HepG2 (cell line): ENCODE measurements at regions not wholly inside any gene's neighbourhood (a gene's known extent, or its start where the extent isn't known, plus 50 kb on each side); places are given as distances from the start of the nearest gene placed in this dataset.

ENCODE experiments used
- ATAC-seq: fragments of 200-7000 bp; cut with Tn5 transposase; 3 replicates; pipeline ENCODE4 v1.9.1; 2020; ENCODE audit warnings: mild to moderate bottlenecking, moderate library complexity
- BruUV-seq: library from RNA; stranded (reverse); fragments of 400-500 nt; replicated peaks from 2 replicates; lab custom pipeline; 2021; lab: Mats Ljungman, UMichigan
- CTCF ChIA-PET: fragments of 300-600 bp; formaldehyde crosslinking; extraction: SDS; loops from one replicate; lab custom pipeline; 2021; ENCODE audit warnings: low total read pairs, inconsistent platforms, low intra/inter-chr PET ratio; lab: Yijun Ruan, JAX
- POLR2A ChIA-PET: fragments of 350-600 bp; sonication (Branson Sonifier 250); formaldehyde crosslinking; loops from one replicate; lab custom pipeline; 2020; ENCODE audit warnings: antibody characterized with exemption, inconsistent platforms; lab: Yijun Ruan, JAX
- DNase-seq: peaks from one replicate; pipeline ENCODE4 v3.0.0-alpha.2; 2015; ENCODE audit warnings: low spot score
- FAIRE-seq: peaks from 3 replicates; lab custom pipeline; 2011; peaks lifted over from hg19 to GRCh38; lab: Jason Lieb, UNC
- H2AFZ ChIP-seq: one replicate; pipeline ENCODE4 v1.6.1; 2011; ENCODE audit warnings: low read length, inconsistent platforms
- H3K27ac ChIP-seq: fragments of 300-600 bp; 3 replicates; pipeline ENCODE4 v1.8.0; 2011; ENCODE audit warnings: mixed run types, mild to moderate bottlenecking, mixed read lengths, low read length, inconsistent platforms; ENCODE audit not compliant: insufficient read depth; ENCODE audit errors: extremely low read length
- H3K27me3 ChIP-seq, 2 experiments: fragments of 200-600 bp in 1 of 2; 2 replicates in 1 of 2; 3 replicates in 1 of 2; pipeline versions ENCODE4 v1.6.0 to v1.8.0; 2011; ENCODE audit warnings: low read length in 2 of 2, mild to moderate bottlenecking in 2 of 2, moderate library complexity in 2 of 2, inconsistent platforms in 1 of 2; ENCODE audit not compliant: insufficient read depth in 2 of 2, control insufficient read depth in 1 of 2
- H3K36me3 ChIP-seq, 2 experiments: fragments of 200-600 bp in 1 of 2; replicated peaks in 1 of 2; 2 replicates in 1 of 2; 3 replicates in 1 of 2; pipeline versions ENCODE4 v1.5.1 to v1.8.0; 2011; ENCODE audit warnings: low read length in 2 of 2, inconsistent platforms in 1 of 2; ENCODE audit not compliant: insufficient read depth in 2 of 2, control insufficient read depth in 1 of 2
- H3K4me1 ChIP-seq: 2 replicates; pipeline ENCODE4 v1.5.1; 2012; ENCODE audit warnings: low read length, inconsistent platforms; ENCODE audit not compliant: insufficient read depth
- H3K4me2 ChIP-seq: 2 replicates; pipeline ENCODE4 v1.6.0; 2011; ENCODE audit warnings: low read depth, low read length, inconsistent platforms
- H3K4me3 ChIP-seq, 3 experiments: fragments of 200-600 bp in 1 of 3; sonication (generic), shearing (Covaris generic) in 1 of 3; replicated peaks in 1 of 3; 2 replicates each; pipeline ENCODE4 v1.5.1; 2011 to 2016; ENCODE audit warnings: low read length in 3 of 3, inconsistent platforms in 2 of 3, low read depth in 2 of 3, mild to moderate bottlenecking in 2 of 3, control low read depth in 1 of 3, mixed read lengths in 1 of 3; ENCODE audit not compliant: insufficient read depth in 1 of 3
- H3K79me2 ChIP-seq: one replicate; pipeline ENCODE4 v1.6.1; 2011; ENCODE audit warnings: low read length, inconsistent platforms; ENCODE audit not compliant: insufficient read depth
- H3K9ac ChIP-seq: 2 replicates; pipeline ENCODE4 v1.6.0; 2011; ENCODE audit warnings: mild to moderate bottlenecking, low read depth, low read length, inconsistent platforms; ENCODE audit not compliant: insufficient read depth
- H3K9me3 ChIP-seq: 2 replicates; pipeline ENCODE4 v1.5.1; 2012; ENCODE audit warnings: mild to moderate bottlenecking, low read length
- H4K20me1 ChIP-seq: 2 replicates; pipeline ENCODE4 v1.6.0; 2011; ENCODE audit warnings: inconsistent platforms, mild to moderate bottlenecking, low read length, moderate library complexity; ENCODE audit not compliant: insufficient read depth
- ARID2 ChIP-seq: sonication (generic); formaldehyde crosslinking; IDR thresholded peaks from 2 replicates; pipeline ENCODE4 v1.8.1; 2022; ENCODE audit warnings: mild to moderate bottlenecking, missing genetic modification reagents, borderline replicate concordance
- KLF9 ChIP-seq: IDR thresholded peaks from 2 replicates; pipeline ENCODE4 v1.6.1; 2016; ENCODE audit warnings: low read depth
- MZF1 ChIP-seq: sonication (generic); formaldehyde crosslinking; IDR thresholded peaks from 2 replicates; pipeline ENCODE4 v1.8.1; 2023; ENCODE audit warnings: mild to moderate bottlenecking, missing genetic modification reagents, borderline replicate concordance
- PCBP1 ChIP-seq: fragments of 200-400 bp; formaldehyde crosslinking; IDR thresholded peaks from 2 replicates; pipeline ENCODE4 v1.6.1; 2017; ENCODE audit warnings: mild to moderate bottlenecking, low read depth, low read length, borderline replicate concordance
- RFXAP ChIP-seq: sonication (generic); formaldehyde crosslinking; IDR thresholded peaks from 2 replicates; pipeline ENCODE4 v1.4.0; 2020; ENCODE audit warnings: missing genetic modification reagents, borderline replicate concordance
- ZEB1 ChIP-seq: IDR thresholded peaks from 2 replicates; pipeline ENCODE4 v1.6.1; 2012; ENCODE audit warnings: mild to moderate bottlenecking, low read depth, inconsistent platforms; ENCODE audit not compliant: insufficient replicate concordance
- ZNF230 ChIP-seq: sonication (generic); formaldehyde crosslinking; IDR thresholded peaks from 2 replicates; pipeline ENCODE4 v1.4.0; 2020; ENCODE audit warnings: mild to moderate bottlenecking, missing genetic modification reagents
- WGBS: methylation state at CpG from one replicate; pipeline ENCODE4 v1.1.6; 2017; ENCODE audit warnings: low lambda C conversion rate; 5-methylcytosine and 5-hydroxymethylcytosine counted together
- in situ Hi-C: cut with HindIII; loops from 2 replicates; pipeline ENCODE4 v1.10.0; 2017; ENCODE audit warnings: low pct_unique_long_range_greater_than_20kb; ENCODE audit not compliant: extremely low pct_ligation_motif_present
- intact Hi-C: fragments of 100-400 bp; cut with micrococcal nuclease; formaldehyde crosslinking; loops from one replicate; pipeline ENCODE4 v1.10.0; 2022; ENCODE audit not compliant: unreplicated experiment
- TF ChIP-seq, protein P1 (sequence below): sonication (generic); formaldehyde crosslinking; IDR thresholded peaks from 2 replicates; pipeline ENCODE4 v1.8.0; 2022; ENCODE audit warnings: mild to moderate bottlenecking, missing genetic modification reagents, moderate library complexity
- TF ChIP-seq, protein P2 (sequence below): sonication (generic); formaldehyde crosslinking; IDR thresholded peaks from 2 replicates; pipeline ENCODE4 v1.8.0; 2022; ENCODE audit warnings: mild to moderate bottlenecking, missing genetic modification reagents, moderate library complexity
- TF ChIP-seq, protein P3 (sequence below): sonication (generic); formaldehyde crosslinking; IDR thresholded peaks from 2 replicates; pipeline ENCODE4 v1.4.0; 2020; ENCODE audit warnings: missing genetic modification reagents
- TF ChIP-seq, protein P4 (sequence below): IDR thresholded peaks from 2 replicates; pipeline ENCODE4 v1.6.1; 2018; ENCODE audit warnings: missing genetic modification reagents

DNA sequence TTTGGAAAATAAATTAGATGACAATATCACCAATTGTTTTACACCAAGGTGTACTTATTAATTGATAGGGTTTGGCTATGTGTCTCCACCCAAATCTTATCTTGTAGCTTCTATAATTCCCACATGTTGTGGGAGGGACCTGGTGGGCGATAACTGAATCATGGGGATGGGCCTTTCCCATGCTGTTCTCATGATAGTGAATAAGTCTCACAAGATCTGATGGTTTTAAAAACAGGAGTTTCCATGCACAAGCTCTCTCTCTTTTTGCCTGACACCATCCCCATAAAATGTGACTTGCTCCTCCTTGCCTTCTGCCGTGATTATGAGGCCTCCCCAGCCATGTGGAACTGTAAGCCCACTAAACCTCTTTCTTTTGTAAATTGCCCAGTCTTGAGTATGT is 131.0 kb upstream of the LMO4 start (continued):
- TF ChIP-seq ZEB1 (no peak), ZNF230 (no peak), MZF1 (CRISPR knock-in tag) (no peak), KLF9 (CRISPR knock-in tag) (no peak), ARID2 (CRISPR knock-in tag) (no peak), RFXAP (CRISPR knock-in tag) (no peak)
- TF ChIP-seq, protein P1, sequence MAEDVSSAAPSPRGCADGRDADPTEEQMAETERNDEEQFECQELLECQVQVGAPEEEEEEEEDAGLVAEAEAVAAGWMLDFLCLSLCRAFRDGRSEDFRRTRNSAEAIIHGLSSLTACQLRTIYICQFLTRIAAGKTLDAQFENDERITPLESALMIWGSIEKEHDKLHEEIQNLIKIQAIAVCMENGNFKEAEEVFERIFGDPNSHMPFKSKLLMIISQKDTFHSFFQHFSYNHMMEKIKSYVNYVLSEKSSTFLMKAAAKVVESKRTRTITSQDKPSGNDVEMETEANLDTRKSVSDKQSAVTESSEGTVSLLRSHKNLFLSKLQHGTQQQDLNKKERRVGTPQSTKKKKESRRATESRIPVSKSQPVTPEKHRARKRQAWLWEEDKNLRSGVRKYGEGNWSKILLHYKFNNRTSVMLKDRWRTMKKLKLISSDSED (CRISPR knock-in tag) = no peak

DNA sequence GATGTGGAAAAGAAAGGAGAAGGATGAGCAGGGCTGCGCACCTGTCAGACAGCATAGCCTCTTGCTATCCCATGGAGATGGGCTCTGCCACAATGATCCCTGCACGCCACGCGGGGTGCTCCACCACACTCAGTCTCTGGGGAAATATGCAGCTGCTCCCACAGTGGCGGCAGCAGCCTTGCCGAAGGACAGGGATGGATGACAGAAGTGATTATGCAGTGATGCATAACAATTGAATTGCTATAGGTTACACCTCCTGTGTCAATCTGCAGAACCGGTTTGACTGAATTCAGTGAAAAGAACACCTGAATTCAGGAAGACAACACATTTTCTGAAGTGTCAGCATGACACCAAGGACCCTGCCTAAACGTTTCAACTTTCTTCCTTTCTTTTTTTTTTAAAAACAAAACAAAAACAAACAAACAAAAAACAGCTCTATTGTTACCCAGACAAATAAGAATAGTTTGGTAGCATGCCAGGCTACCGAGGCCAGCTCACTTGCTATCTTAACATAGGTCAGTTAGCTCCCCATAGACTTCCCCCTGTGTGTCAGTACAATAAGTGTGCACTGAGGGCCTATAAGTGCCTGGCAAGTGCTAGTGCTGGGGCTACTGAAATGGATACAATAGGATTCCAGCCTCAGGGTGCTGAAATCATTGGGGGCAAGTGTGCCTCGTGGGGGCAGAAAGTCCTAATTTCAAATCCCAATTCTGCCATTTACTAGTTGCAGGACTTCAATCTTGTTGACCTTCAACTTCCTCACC is 127.6 kb upstream of the LMO4 start:
- Histone ChIP-seq H3K4me3 (no peak overlapping the region), H2AFZ (no peak overlapping the region), H3K4me2 (no peak overlapping the region), H3K9ac (no peak overlapping the region), H3K27me3 (peaks cover 0 to 6% of the 10 kb centered on the region in 2 experiments; a peak in 1 of 5 replicates), H3K36me3 (no peaks in the 10 kb centered on the region), H4K20me1 (no peaks in the 10 kb centered on the region), H3K4me1 (no peaks in the 10 kb centered on the region), H3K27ac (no peak overlapping the region), H3K79me2 (no peaks in the 10 kb centered on the region), H3K9me3 (no peaks in the 10 kb centered on the region)
- FAIRE-seq (no peak), DNase-seq (no peak), ATAC-seq (no peak)
- BruUV-seq = no TSS peak
- POLR2A ChIA-PET = no interaction called here
- WGBS = 44% methylated on average over 8 of the region's 10 CpGs
- TF ChIP-seq, protein P2, sequence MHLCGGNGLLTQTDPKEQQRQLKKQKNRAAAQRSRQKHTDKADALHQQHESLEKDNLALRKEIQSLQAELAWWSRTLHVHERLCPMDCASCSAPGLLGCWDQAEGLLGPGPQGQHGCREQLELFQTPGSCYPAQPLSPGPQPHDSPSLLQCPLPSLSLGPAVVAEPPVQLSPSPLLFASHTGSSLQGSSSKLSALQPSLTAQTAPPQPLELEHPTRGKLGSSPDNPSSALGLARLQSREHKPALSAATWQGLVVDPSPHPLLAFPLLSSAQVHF = no peak
- TF ChIP-seq PCBP1 = no peak
- TF ChIP-seq, protein P3, sequence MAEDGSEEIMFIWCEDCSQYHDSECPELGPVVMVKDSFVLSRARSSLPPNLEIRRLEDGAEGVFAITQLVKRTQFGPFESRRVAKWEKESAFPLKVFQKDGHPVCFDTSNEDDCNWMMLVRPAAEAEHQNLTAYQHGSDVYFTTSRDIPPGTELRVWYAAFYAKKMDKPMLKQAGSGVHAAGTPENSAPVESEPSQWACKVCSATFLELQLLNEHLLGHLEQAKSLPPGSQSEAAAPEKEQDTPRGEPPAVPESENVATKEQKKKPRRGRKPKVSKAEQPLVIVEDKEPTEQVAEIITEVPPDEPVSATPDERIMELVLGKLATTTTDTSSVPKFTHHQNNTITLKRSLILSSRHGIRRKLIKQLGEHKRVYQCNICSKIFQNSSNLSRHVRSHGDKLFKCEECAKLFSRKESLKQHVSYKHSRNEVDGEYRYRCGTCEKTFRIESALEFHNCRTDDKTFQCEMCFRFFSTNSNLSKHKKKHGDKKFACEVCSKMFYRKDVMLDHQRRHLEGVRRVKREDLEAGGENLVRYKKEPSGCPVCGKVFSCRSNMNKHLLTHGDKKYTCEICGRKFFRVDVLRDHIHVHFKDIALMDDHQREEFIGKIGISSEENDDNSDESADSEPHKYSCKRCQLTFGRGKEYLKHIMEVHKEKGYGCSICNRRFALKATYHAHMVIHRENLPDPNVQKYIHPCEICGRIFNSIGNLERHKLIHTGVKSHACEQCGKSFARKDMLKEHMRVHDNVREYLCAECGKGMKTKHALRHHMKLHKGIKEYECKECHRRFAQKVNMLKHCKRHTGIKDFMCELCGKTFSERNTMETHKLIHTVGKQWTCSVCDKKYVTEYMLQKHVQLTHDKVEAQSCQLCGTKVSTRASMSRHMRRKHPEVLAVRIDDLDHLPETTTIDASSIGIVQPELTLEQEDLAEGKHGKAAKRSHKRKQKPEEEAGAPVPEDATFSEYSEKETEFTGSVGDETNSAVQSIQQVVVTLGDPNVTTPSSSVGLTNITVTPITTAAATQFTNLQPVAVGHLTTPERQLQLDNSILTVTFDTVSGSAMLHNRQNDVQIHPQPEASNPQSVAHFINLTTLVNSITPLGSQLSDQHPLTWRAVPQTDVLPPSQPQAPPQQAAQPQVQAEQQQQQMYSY (CRISPR knock-in tag) = no peak
- TF ChIP-seq, protein P4, sequence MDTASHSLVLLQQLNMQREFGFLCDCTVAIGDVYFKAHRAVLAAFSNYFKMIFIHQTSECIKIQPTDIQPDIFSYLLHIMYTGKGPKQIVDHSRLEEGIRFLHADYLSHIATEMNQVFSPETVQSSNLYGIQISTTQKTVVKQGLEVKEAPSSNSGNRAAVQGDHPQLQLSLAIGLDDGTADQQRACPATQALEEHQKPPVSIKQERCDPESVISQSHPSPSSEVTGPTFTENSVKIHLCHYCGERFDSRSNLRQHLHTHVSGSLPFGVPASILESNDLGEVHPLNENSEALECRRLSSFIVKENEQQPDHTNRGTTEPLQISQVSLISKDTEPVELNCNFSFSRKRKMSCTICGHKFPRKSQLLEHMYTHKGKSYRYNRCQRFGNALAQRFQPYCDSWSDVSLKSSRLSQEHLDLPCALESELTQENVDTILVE (CRISPR knock-in tag) = no peak
- in situ Hi-C loops (no loop called here), intact Hi-C loops (no loop called here)
- CTCF ChIA-PET = no interaction called here
